ENCODE measurements at regions not wholly inside any gene's neighbourhood (a gene's known extent, or its start where the extent isn't known, plus 50 kb on each side); places are given as distances from the start of the nearest gene placed in this dataset.
"Not testable (repeated sequence)": the region's sequence is repeated elsewhere in the genome, so short reads cannot be mapped to it uniquely, and the experiment has no call there.

DNA sequence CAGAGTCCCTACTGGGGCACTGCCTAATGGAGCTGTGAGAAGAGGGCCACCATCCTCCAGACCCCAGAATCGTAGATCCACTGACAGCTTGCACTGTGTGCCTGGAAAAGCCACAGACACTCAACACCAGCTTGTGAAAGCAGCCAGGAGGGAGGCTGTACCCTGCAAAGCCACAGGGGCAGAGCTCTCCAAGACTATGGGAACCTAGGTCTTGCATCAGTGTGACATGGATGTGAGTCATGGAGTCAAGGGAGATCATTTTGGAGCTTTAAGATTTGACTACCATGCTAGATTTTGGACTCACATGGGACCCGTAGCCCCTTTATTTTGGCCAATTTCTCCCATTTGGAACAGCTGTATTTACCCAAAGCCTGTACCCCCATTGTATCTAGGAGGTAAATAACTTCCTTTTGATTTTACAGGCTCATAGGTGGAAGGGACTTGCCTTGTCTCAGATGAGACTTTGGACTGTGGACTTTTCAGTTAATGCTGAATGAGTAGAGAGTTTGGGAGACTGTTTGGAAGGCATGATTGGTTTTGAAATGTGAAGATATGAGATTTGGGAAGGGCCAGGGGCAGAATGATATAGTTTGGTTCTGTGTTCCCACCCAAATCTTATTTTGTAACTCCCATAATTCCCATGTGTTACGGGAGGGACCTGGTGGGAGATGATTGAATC is 734.6 kb downstream of the USP25 start:
- DNase-seq = not testable (repeated sequence)

DNA sequence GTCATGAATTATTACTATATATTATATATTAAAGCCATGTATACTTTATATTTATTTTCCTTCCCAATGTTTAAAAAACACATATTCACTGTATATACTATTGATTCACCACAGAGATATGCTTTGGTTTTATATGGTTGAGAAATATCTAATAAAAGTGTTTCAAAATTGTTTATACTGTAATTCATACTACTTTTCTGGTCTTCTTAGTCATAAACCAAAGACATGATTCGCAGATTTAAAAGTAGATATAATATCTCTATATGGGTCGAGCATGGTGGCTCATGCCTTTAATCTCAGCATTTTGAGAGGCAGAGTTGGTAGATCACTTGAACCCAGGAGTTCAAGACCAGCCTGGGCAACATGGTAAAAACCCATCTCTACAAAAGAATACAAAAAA is 738.4 kb downstream of the USP25 start:
- DNase-seq = no peak

DNA sequence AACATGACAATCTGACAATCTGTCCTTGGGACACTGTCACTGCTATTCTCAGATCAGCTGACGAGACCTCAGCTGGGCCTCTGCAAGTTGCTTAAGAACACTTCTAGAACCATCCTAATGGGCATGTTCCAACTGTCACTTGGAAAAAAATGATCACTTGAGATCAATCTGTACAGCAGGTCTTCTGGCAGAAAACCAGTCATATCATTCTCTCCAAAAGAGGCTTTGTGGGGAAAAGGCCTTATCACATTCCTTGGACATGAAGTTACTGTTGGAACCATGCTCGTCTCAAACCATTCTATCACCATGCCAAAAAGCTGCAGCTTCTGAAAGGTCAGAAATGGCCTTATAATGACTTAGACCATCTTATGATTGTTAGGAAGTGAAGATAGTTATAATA is 744.2 kb downstream of the USP25 start:
- DNase-seq = peak in 1 of 58 donors; percentile 6

DNA sequence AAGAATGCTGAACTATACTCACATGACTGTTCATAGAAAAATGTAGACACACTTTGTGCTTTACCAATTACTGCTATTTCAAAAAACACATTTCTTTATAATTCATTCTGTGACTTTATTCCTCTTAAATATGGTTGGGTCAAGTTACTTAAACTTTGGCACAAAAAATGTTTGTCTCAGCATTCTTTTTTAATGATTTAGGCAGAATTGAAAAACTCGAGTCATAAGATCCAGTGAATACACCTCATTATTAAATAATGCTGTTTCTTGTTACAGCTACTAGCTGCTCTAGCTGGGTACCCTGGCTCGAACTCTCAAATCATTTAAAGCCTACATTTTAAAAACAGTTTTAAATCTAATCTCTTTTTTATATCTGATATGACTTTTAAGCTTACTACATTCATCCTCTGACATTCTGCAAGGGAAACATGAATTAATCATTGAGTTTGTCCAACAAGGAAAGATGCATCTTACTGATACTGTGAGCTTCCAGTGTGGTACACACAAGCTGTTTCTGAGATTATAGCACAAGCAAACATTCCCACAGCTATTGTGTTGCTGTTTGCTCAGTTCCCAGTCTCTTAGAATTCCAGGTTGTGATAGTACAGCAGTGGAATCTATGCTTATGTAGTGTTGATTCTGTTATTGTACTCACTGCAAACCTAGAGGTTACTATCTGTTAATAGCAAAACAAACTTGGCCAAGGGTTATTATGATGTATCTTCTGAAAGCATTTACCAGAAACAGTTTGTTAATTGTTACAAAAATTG is 746.5 kb downstream of the USP25 start:
- no peak for DNase-seq

DNA sequence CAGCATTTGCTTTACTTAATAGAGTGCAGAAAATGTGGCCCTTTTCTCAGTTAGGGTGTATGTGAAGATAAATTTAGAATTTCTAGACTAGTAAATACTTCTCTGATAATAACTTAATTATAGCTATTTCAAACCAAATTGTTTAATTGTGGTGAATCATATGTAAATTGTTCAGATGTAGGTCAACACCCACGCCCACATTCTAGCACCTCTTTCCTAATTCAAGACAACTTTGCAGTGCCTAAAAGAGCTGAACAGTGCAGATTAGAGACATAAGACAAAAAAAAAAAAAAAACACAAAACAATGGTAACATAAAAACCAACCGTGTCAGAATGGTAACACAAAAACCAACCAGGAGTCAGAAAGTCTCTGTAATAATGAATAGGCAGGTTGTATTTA is 758.3 kb downstream of the USP25 start:
- no peak for DNase-seq

DNA sequence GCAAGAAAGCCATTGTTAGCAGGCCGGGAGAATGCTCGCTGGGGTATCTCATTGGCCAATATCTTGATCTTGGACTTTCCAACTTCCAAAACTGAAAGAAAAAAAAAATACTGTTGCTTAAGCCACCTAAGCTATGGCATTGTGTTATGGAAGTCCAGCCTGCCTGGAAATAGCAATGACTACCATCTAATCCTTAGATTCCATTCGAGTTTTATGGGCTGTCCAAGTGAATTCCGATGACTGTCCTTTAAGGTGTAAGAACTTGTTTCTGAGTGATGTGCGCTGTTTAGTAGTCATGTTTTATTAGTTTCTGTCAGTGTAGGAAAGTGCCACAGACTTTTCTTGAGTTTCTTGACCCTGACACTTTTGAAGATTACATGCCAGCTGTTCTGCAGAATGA is 762.6 kb downstream of the USP25 start:
- no peak for DNase-seq

DNA sequence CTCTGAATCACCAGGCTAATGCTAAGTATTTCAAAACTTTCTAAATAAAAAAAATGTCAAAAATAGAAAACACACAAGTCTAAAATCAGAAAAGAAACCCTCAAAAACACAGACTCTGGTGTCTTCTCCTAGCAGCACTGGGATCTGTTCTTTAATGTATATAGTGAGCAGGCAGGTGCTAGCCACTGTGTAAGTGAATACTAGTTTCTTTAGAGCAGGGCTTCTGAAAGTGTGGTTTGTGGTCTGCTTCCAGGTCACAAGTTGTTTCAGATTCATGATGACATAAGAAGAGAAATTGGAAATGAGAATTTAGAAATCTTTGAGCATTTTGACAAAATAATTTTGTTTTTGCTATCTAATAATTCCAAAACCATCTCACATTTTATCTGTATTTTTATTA is 763.1 kb downstream of the USP25 start:
- no peak for DNase-seq

DNA sequence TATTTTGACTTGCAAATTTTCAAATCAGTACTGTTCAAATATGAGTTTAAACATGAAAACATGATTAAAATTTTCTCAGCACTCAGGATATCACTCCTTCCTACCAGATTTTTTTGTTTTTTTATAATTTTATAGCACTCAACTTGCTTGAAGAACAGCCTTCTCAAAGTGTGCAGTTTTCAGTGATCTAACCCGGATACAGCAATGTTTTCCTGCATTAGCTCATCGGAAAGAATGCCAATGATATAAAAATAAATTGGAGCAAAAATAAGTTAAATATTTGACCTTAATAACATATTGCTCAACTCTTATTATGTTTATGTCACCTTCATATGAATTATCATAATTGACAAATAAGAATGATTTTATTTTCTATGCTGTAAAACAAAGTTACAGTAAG is 766.8 kb downstream of the USP25 start:
- DNase-seq = no peak

DNA sequence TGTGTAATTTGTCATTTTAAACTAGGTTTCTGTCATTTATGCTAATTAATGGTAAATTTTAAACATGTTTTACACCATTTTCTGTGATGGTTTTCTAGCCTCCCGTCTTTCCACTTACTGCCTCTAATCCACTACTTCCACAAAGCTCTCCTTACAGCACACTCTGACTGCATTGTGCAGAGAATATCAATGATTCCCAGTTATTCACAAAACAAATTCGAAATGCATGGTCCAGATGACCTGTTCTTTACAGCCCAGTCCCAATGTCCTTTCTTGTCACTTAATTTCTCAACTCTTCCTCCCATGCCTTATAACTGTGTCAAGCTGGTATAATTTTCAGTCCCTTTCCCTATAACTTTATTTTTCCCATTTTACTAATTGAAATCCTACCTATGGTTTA is 770.5 kb downstream of the USP25 start:
- no peak for DNase-seq

DNA sequence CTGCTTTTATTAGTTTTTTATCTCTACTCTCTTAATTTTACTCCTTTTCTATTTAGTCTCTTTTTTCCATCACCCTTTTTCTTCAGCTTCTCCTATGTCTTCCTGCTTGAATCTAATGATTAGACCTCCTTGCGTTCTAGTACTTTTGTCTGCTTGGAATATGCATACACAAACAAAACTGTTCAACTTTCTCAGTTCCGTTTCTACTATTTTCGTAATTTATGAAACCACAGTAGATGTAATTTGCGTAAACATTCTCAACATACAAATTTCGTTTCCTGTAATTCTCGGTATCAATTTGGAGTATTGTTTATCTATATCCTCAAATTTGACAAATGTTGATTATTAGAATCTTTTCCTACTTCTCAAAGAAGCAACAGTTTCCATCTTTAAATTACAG is 772.5 kb downstream of the USP25 start:
- no peak for DNase-seq

DNA sequence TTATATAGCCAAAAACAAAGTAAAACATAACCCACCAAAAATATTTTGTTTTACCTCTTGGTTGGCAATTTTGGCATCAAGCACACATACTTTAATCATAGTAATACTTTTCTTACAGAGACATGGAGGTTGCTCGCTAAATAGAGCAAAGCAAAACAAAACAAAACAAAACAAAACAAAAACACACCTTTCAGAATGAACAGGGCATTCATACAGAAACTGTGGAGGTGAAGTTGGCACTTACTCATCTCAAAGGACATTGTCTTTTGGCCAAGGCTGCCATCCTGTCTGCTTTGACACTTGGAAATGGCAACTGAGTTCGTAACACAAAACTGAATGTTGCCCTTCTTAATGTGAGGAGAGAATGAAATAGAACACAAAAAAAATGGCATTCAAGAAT is 773.1 kb downstream of the USP25 start:
- no peak for DNase-seq

DNA sequence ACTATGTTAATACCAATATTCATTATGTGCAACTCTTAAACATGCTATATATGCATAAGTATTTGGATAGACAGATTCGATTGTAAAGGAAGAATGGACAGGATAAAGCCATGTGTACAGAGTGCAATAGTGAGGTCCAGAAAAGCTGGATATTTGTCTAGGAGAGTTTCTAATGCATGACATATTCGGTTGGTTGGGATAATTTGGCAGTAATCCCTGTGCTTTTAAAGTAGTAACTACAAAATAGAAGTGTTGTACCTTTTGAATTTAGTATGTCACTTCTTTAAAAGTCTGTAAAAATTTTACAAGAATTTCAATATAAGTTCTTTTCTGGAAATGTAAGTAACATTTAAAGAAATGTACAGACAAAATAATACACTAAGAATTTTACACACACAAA is 774.5 kb downstream of the USP25 start:
- DNase-seq = no peak

DNA sequence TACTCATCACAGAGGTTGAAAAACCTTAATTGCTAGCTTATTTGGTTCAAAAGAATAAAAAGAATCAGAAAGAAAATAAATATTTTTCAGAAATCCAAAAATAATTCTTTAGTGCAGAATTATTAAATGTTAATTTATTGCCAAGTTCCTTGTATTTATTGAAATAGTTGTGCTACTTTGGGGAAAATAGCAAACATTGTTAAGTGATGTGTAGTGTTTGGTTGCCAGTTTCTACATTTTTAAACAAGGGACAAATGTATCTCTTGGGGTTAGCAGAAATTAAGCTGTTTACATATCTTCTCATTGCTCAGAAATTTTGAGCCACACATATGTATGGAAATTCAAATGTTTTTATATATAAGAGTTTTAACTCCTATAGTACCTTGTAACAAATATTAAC is 775.0 kb downstream of the USP25 start:
- DNase-seq = no peak

DNA sequence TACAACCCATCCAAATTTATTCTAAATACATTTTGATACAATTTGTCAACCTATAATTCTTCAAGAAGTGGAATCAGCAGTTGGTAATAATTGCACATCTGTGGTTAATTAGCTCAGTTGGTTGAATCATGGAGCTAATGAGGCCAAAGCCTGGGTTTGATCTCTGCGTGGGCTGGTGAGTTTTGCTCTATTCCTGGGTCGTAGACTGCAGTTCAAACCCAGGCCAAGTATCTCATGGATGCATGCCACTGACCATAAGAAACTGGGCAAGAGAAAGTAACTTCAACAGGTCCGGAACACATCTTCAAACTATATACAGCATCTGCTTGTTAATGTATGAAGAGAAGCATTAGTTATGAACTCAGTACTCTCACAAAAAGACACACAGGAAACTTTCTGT is 779.7 kb downstream of the USP25 start:
- DNase-seq = no peak

DNA sequence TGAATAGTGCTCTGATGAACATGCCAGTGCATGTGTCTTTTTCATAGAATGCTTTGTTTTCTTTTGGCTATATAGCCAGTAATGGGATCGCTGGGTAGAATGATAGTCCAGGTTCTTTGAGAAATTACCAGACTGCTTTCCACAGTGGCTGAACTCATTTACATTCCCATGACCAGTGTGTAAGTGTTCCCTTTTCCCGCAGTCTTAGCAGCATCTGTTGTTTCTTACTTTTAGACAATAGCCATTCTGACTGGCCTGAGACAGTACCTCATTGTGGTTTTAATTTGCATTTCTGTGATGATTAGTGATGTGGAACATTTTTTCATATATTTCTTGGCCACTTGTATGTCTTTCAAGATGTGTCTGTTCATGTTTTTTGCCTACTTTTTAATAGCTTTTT is 784.5 kb downstream of the USP25 start:
- DNase-seq = peak in 14 of 58 donors; percentile 2 to 86 (median 18)

DNA sequence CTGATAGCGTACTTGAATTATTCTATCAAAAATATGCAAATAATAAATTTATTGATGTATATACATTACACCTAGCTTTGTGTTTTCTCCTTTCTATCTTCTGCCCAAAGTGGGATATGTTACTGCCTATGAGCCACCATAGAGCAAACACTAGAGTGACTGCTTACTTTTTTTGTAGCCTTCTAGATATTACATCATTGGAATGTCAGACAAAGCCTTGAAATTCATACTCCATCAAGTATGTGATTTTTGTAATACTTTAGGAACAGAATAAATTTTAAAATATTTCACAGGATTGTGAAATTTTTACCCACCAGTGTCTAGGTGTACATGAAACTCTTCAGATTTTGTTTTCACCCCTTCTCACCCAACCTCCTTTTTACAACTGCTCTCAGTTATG is 787.6 kb downstream of the USP25 start:
- DNase-seq = no peak

DNA sequence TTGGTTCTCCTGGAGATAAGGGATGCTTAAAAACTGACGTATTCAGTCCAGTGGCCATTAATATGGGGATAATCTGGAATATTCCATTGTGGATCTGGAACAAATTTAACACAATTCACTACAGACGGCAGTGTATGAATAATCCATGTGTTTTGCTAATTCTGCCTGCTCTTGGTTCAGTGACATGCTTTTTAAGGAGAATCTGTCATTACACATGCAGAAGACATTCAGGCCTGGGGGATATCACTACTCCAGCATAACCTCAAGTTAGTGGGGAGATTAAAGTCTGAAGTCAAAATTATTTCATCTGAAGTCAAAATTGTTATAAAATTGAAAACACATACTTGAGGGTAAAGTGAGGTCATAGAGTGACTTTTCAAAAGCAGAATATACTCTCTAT is 789.3 kb downstream of the USP25 start:
- no peak for DNase-seq

DNA sequence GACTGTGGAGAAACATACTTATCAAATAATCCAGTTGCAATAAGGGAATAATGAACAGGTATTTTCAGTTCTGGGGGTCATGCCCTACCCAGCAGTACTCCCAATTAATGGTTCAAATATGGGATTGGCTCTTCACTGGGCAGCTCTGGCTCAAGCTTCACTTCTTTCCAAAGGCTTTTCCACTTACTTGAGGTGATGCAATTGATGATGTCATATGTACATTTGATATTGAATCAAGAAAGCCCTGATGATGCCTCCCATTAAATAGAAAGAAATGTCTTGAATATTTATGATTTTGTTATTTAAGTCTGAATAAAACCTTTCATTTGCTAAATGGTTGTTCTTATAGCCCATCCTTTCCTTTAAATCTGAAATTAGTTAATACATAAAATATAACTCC is 789.9 kb downstream of the USP25 start:
- DNase-seq = no peak

DNA sequence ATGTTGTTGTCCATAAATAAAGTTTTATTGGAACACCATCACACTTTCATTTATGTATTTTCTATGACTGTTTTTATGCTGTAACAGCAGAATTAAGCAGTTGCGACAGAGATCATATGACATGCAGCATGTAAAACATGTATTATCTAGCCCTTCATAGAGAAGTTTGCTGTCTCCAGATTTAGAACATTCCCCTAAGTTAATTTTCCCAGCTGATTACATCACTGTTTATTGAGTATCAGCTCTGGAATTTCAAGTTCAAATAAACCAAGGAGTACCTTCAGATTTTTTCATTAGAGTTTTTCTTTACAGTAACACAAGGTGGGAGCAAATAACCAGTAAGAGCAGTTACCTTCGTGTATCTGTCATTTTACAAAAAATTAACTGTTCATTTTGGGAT is 792.8 kb downstream of the USP25 start:
- no peak for DNase-seq

DNA sequence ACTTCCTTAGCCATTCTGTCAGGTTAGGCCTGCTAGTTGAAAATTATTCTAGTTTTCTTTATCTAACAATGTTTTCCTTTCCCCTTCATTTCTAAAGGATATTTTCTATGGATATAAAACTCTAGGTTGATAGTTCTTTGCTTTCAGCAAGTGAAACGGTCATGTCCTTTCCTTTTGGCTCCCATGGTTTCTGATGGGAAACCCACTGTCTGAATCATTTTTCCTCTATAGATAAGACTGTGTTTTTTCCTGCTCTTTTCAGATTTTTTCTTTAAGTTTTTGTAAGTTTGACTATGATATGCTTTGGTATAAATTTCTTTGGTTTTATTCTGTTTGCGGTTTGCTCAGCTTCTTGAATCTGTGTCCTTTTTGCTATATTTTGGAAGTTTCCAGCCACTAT is 800.9 kb downstream of the USP25 start:
- DNase-seq = no peak

DNA sequence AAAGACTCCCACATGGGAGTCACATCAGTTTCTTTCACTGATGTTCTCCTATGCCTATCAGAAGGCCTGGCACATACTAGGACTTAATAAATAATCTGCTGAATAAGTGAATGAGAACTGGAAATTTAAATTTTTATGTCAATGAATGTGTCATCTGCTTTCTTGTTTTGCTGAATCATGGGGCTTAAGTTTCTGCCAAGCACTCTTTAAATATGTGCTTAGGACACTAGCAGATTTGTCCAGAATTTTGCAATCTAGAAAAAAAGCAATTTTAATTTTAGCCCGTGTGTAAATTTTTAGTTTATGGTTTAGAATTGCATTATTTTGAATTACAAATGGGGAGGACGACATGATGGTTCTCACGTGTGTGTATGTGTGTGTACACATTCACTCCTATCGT is 803.1 kb downstream of the USP25 start:
- no peak for DNase-seq

DNA sequence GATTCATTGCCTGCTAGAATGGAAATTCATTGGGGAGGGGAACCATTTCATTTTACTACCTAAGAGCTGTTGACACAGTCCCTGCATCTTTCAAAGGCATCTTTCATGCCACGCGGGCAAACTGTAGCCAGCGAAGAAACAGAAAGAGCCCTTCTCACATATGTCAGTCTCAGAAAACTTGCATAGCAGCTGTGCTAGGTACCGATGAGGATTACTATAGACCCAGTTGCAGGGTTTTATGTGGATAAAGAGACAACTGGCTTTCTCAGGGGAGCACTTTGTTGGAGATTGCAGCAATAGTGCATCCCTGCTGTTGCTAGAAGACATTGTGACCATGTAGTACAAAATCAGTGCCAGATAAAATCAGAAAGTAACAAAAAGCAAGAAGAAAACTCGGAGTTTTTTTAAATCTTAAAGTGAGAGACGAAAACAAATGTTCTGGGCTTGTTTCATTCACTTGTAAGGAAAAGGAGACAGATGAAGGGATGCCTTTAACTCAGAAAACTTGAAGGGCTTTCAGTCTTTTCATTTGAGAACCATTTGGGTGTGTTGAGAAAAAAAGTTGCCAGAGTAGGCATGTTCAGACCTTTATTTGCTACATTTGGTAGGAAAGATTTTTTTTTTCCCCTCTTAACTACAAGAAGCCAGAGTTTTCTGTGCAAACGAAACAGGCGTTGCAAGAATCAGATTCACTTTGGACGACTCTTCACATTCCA is 804.1 kb downstream of the USP25 start:
- DNase-seq = peak in 27 of 58 donors; percentile 4 to 69 (median 18)
